ENCODE measurements at regions not wholly inside any gene's neighbourhood (a gene's known extent, or its start where the extent isn't known, plus 50 kb on each side); places are given as distances from the start of the nearest gene placed in this dataset.

GRCh38 chr9:88623698-88624097 lies 88.7 kb downstream of the NXNL2 start:
- no peak for DNase-seq (ENCODE audit: low spot score)
- Histone ChIP-seq H3K27me3 (ENCODE audit: control insufficient read depth in 4 of 4, insufficient read depth in 4 of 4, low read length in 3 of 4) (no peaks in the 10 kb centered on the region), H3K4me3 (ENCODE audit: low read depth in 1 of 3, low read length in 3 of 3) (no peak overlapping the region), H3K36me3 (ENCODE audit: control insufficient read depth in 4 of 4, insufficient read depth in 3 of 4, low read depth in 1 of 4, low read length in 3 of 4) (no peaks in the 10 kb centered on the region), H3K4me1 (ENCODE audit: control insufficient read depth in 4 of 4, insufficient read depth in 4 of 4, low read length in 3 of 4) (no peaks in the 10 kb centered on the region), H3K9ac (ENCODE audit: low read depth in 1 of 2, low read length in 2 of 2) (no peak overlapping the region), H3K9me3 (ENCODE audit: control insufficient read depth in 4 of 4, low read length in 3 of 4) (peaks cover 0 to 3% (median 0%) of the 10 kb centered on the region in 4 donors), H3K27ac (ENCODE audit: low read depth in 1 of 2, low read length in 2 of 2) (no peak overlapping the region)
- TF ChIP-seq ZBTB33 (IDR thresholded peaks at IDR 0.05) = no peak
- TF ChIP-seq NR2F2 (IDR thresholded peaks at IDR 0.05) = no peak
- TF ChIP-seq EGR1 (IDR thresholded peaks at IDR 0.05; ENCODE audit: low read depth in 2 of 2) = no peak
- TF ChIP-seq TAF1 (conservative IDR thresholded peaks at IDR 0.05) = no peak
- TF ChIP-seq HNF4G (IDR thresholded peaks at IDR 0.05) = no peak
- no peak for TF ChIP-seq RAD21 (IDR thresholded peaks at IDR 0.05)
- TF ChIP-seq FOXA2 (IDR thresholded peaks at IDR 0.05) = no peak
- no peak for TF ChIP-seq MAX (IDR thresholded peaks at IDR 0.05)
- no peak for TF ChIP-seq CTCF (IDR thresholded peaks at IDR 0.05; ENCODE audit: low read depth, low read length, missing input control)
- TF ChIP-seq FOXA1 (IDR thresholded peaks at IDR 0.05) = no peak
- TF ChIP-seq HNF4A (conservative IDR thresholded peaks at IDR 0.05) = no peak
- TF ChIP-seq GABPA (IDR thresholded peaks at IDR 0.05 in 1 of 2, conservative IDR thresholded peaks at IDR 0.05 in 1 of 2) = no peak
- TF ChIP-seq REST (IDR thresholded peaks at IDR 0.05) = no peak
- TF ChIP-seq YY1 (IDR thresholded peaks at IDR 0.05) = no peak
- TF ChIP-seq ATF3 (IDR thresholded peaks at IDR 0.05) = no peak
- no peak for TF ChIP-seq JUND (IDR thresholded peaks at IDR 0.05)

- 85% methylated on average over 2 of the region's 2 CpGs for WGBS
- no peak overlapping the region for H3K27ac ChIP-seq (ENCODE audit: low read depth in 1 of 2, low read length in 2 of 2)
- TF ChIP-seq SP1 (IDR thresholded peaks at IDR 0.05) = no peak
- no peak for TF ChIP-seq NR2F2 (IDR thresholded peaks at IDR 0.05)
- no peak for TF ChIP-seq JUND (IDR thresholded peaks at IDR 0.05)
- no peak for TF ChIP-seq RXRA (IDR thresholded peaks at IDR 0.05)
- no peak for TF ChIP-seq ATF3 (IDR thresholded peaks at IDR 0.05)
- TF ChIP-seq MAX (IDR thresholded peaks at IDR 0.05) = no peak
- no peak for TF ChIP-seq FOXA2 (IDR thresholded peaks at IDR 0.05)
- no peak for TF ChIP-seq TAF1 (conservative IDR thresholded peaks at IDR 0.05)
- TF ChIP-seq REST (IDR thresholded peaks at IDR 0.05) = no peak
- TF ChIP-seq GABPA (IDR thresholded peaks at IDR 0.05 in 1 of 2, conservative IDR thresholded peaks at IDR 0.05 in 1 of 2) = no peak
- no peak for TF ChIP-seq RAD21 (IDR thresholded peaks at IDR 0.05)
- TF ChIP-seq ZBTB33 (IDR thresholded peaks at IDR 0.05) = no peak
Observed at GRCh38 chr9:88628114-88628513, 93.1 kb downstream of the NXNL2 start.

More at GRCh38 chr9:88628114-88628513, 93.1 kb downstream of the NXNL2 start:
- H3K9ac ChIP-seq (ENCODE audit: low read depth in 1 of 2, low read length in 2 of 2) = no peak overlapping the region
- H3K27me3 ChIP-seq (ENCODE audit: control insufficient read depth in 4 of 4, insufficient read depth in 4 of 4, low read length in 3 of 4) = no peaks in the 10 kb centered on the region
- no peaks in the 10 kb centered on the region for H3K4me1 ChIP-seq (ENCODE audit: control insufficient read depth in 4 of 4, insufficient read depth in 4 of 4, low read length in 3 of 4)
- no peaks in the 10 kb centered on the region for H3K36me3 ChIP-seq (ENCODE audit: control insufficient read depth in 4 of 4, insufficient read depth in 3 of 4, low read depth in 1 of 4, low read length in 3 of 4)
- no peak overlapping the region for H3K4me3 ChIP-seq (ENCODE audit: low read depth in 1 of 3, low read length in 3 of 3)
- peaks cover 0 to 3% (median 0%) of the 10 kb centered on the region in 4 donors for H3K9me3 ChIP-seq (ENCODE audit: control insufficient read depth in 4 of 4, low read length in 3 of 4)
- no peak for DNase-seq (ENCODE audit: low spot score)

All from liver (tissue), 8 donors.